ENCODE measurements at regions not wholly inside any gene's neighbourhood (a gene's known extent, or its start where the extent isn't known, plus 50 kb on each side); places are given as distances from the start of the nearest gene placed in this dataset.

GRCh38 chr9:30575691-30576090, 1808.8 kb upstream of the ACO1 start:
- H3K4me3 ChIP-seq (ENCODE audit: extremely low read depth in 1 of 4, insufficient read depth in 2 of 4, low read depth in 3 of 4, low read length in 4 of 4): no peak overlapping the region
- no peaks in the 10 kb centered on the region for H3K27me3 ChIP-seq (replicated peaks in 1 of 4; ENCODE audit: control insufficient read depth in 3 of 4, extremely low read depth in 1 of 4, insufficient read depth in 3 of 4, low read length in 3 of 4)
- no peak overlapping the region for H3K23ac ChIP-seq (ENCODE audit: insufficient read length)
- no peak overlapping the region for H4K8ac ChIP-seq (ENCODE audit: extremely low read depth, insufficient read depth, low read length)
- peaks cover 0 to 5% (median 0%) of the 10 kb centered on the region in 4 experiments; a peak in 1 of 7 replicates for H3K4me1 ChIP-seq (replicated peaks in 1 of 4; ENCODE audit: control insufficient read depth in 3 of 4, insufficient read depth in 4 of 4, low read length in 3 of 4)
- DNase-seq (ENCODE audit: low read depth in 1 of 2, low spot score in 2 of 2): no peak
- no peak overlapping the region for H3K9ac ChIP-seq (replicated peaks in 1 of 4; ENCODE audit: extremely low read depth in 1 of 4, low read depth in 3 of 4, low read length in 3 of 4)
- no peak overlapping the region for H3K14ac ChIP-seq (ENCODE audit: insufficient read length)
- no peaks in the 10 kb centered on the region for H3K79me2 ChIP-seq (ENCODE audit: control insufficient read depth in 1 of 2, insufficient read depth in 2 of 2, low read length in 2 of 2)
- no peaks in the 10 kb centered on the region for H4K20me1 ChIP-seq (replicated peaks in 1 of 2; ENCODE audit: control insufficient read depth in 1 of 2, insufficient read depth in 2 of 2, low read length in 2 of 2)
- FAIRE-seq: no peak
- H3K27ac ChIP-seq (ENCODE audit: low read depth, low read length): no peak overlapping the region
- no peak overlapping the region for H2BK5ac ChIP-seq (ENCODE audit: low read depth, low read length)
- no peak overlapping the region for H3K18ac ChIP-seq (ENCODE audit: extremely low read depth, low read length)
- H4K91ac ChIP-seq (replicated peaks; ENCODE audit: insufficient read length, low read length): no peak overlapping the region
- H3K4me2 ChIP-seq (ENCODE audit: insufficient read depth in 1 of 2, low read depth in 2 of 2, low read length in 2 of 2): no peak overlapping the region
- no peak overlapping the region for H2AFZ ChIP-seq (ENCODE audit: low read length)
- no peak overlapping the region for H2BK120ac ChIP-seq (replicated peaks; ENCODE audit: low read depth, low read length)
- H3K4ac ChIP-seq (replicated peaks; ENCODE audit: insufficient read length, low read depth, low read length): no peak overlapping the region
- H4K5ac ChIP-seq (ENCODE audit: insufficient read length, low read depth, low read length): no peak overlapping the region
- peaks cover 0 to 7% of the 10 kb centered on the region in 2 experiments; a peak in 1 of 4 replicates for H3K9me3 ChIP-seq (ENCODE audit: insufficient read depth in 2 of 2, low read depth in 1 of 2, low read length in 1 of 2)
- H3K23me2 ChIP-seq (ENCODE audit: low read depth, low read length): no peaks in the 10 kb centered on the region
- no peak overlapping the region for H3K56ac ChIP-seq (replicated peaks; ENCODE audit: insufficient read length, low read depth, low read length)
- WGBS, 2 experiments (ENCODE audit: extremely low coverage in 1 of 2, insufficient coverage in 1 of 2, insufficient read length in 1 of 2, insufficient replicate concordance in 2 of 2, low coverage in 1 of 2, low lambda C conversion rate in 2 of 2, missing lambda C conversion rate in 1 of 2): 98% methylated on average over 12 of the region's 12 CpGs; no CpG with 5 or more reads in 1 of the 2 experiments
- no peak overlapping the region for H2BK15ac ChIP-seq (ENCODE audit: low read length)
- no peak overlapping the region for H2BK12ac ChIP-seq (ENCODE audit: low read depth, low read length)
- no peaks in the 10 kb centered on the region for H3K36me3 ChIP-seq (ENCODE audit: control insufficient read depth in 2 of 4, insufficient read depth in 4 of 4, low read length in 3 of 4)
- H3K79me1 ChIP-seq (ENCODE audit: low read depth, low read length): no peaks in the 10 kb centered on the region
- ChIA-PET CTCF (ENCODE audit: partially characterized antibody) (interaction anchor here (1.3 kb wide), 1 partner anchor 12 kb away, joined by 3 read pairs; no protein-coding TSS in a partner anchor), POLR2A (ENCODE audit: partially characterized antibody) (no interaction called here)
- H2BK20ac ChIP-seq (ENCODE audit: low read length): no peak overlapping the region
- no peak overlapping the region for H2AK5ac ChIP-seq (ENCODE audit: low read depth, low read length)
- TF ChIP-seq SRF (IDR thresholded peaks at IDR 0.05; ENCODE audit: low read depth, low read length): no peak
- TF ChIP-seq CBX5 (IDR thresholded peaks at IDR 0.05; ENCODE audit: low read depth, low read length): no peak
- no peak for TF ChIP-seq JUND (IDR thresholded peaks at IDR 0.05; ENCODE audit: low read length)
- no peak for TF ChIP-seq KDM4A (IDR thresholded peaks at IDR 0.05; ENCODE audit: low read depth, low read length, severe bottlenecking)
- TF ChIP-seq GTF2F1 (IDR thresholded peaks at IDR 0.05; ENCODE audit: borderline replicate concordance, low read depth, low read length): no peak
- TF ChIP-seq SAP30 (IDR thresholded peaks at IDR 0.05; ENCODE audit: insufficient read depth, insufficient replicate concordance, low read length): no peak
- TF ChIP-seq CTBP2 (IDR thresholded peaks at IDR 0.05; ENCODE audit: borderline replicate concordance, insufficient read depth, insufficient read length, low read length): no peak
